Hepatic stellate cell (primary cell): ENCODE measurements at regions not wholly inside any gene's neighbourhood (a gene's known extent, or its start where the extent isn't known, plus 50 kb on each side); places are given as distances from the start of the nearest gene placed in this dataset.

Experiments used
- DNase-seq: peaks from one replicate; pipeline ENCODE4 v3.0.0; 2011; ENCODE audit warnings: low spot score

DNA sequence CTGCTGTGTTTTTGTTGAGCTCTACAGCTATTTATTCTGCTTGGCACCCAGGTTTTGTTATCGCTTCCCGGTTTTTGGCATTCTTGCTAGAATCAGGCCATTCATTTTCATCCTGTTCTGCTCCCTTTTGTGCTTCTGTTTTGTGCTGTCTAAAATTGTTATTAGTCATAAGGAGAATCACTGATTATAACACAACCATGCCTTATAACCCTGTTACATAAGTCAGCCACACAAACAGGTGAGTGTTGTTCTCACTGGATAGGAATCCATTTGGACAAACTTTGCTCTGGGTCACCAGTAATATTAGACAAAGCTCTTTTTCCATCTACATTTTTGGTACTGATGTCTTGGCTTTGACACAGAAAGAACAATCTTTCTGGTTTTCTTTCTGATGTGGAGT, 622.8 kb downstream of the PSAT1 start:
- no peak for DNase-seq

DNA sequence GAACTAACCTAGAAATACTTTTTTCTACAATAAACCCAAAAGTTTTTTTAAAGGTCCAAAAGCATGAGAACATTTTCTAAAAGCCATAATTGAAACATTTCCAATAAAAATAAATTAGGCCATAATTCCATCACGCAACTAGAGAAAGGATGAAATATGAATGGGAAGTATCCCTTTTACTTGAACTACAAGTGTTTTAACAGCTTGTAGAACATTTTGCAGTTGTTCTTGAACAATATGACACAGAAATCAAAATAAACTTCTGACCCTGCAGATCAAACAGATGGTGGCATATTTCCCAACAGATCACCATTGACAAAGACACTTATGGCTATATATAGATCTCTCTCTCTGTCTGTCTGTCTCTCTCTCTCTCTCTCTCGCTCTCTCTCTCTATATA, 624.4 kb downstream of the PSAT1 start:
- peak; percentile 12 for DNase-seq

DNA sequence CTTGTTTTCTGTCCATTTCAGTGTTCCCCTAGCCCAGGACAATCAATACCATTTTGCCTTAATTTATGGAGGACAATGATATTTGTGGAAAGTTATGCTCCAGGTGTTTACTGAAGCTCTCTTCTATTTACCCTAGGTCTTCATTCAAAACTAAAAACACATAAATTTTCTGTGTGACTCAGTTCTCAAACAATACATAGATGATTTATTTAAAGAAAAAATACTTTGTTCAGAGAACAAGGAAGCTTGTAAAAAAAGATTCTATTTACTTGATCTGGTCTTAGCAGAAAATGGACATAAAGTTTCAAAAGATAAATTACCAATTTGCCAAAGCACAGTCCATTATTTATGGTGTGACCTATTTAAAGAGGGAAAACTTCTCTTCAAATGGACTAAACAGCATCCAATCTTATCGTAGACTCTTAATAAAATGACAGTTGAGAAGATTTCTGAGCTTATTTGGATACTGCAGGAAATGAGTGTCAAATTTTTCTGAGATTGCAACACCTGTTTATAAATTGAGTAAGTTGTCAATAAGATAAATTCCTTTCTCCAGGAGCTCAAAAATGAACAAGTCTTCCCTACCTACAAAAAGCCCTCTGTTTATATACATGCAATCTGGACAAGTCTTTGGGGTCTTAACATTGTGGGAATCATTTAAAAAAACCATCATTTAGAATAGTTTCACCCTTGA, 627.2 kb downstream of the PSAT1 start:
- no peak for DNase-seq

DNA sequence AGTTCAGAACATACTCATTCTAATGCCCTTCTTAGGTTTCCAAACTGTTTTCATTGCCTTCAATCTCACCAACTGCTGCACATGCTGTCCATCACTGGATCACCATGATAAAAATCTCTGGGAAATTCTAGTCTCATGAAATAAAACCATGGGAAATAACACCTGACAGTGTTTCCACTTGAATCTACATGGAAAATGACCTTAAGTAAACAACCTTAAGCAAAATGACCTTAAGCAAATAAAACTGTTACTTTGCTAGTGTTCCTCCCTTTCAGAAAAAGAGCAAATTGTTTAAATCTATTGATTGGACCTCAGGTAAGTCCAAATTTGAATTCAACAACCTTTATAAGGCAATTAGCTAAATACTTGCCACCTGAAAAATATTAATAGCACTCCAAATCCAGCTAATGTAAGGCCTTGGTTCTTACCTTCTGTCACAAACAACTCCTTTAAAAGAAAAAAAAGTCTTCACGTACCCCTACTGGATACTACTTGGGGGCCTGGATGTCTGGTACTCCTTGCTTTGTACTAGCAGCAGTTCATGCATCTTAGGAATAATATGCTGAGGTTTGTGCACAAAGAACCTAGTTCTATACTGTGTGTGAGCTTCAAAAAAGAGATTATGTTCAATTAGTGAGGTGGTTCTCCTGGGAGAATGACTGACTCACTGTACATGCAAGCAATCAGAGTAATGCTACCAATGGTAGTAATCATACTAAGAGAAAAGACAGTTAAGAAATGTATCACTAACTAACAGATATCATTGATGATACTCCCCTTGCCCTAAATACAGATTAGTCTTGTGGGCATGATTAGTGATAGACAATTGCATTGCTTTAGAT, 630.4 kb downstream of the PSAT1 start:
- DNase-seq: no peak

DNA sequence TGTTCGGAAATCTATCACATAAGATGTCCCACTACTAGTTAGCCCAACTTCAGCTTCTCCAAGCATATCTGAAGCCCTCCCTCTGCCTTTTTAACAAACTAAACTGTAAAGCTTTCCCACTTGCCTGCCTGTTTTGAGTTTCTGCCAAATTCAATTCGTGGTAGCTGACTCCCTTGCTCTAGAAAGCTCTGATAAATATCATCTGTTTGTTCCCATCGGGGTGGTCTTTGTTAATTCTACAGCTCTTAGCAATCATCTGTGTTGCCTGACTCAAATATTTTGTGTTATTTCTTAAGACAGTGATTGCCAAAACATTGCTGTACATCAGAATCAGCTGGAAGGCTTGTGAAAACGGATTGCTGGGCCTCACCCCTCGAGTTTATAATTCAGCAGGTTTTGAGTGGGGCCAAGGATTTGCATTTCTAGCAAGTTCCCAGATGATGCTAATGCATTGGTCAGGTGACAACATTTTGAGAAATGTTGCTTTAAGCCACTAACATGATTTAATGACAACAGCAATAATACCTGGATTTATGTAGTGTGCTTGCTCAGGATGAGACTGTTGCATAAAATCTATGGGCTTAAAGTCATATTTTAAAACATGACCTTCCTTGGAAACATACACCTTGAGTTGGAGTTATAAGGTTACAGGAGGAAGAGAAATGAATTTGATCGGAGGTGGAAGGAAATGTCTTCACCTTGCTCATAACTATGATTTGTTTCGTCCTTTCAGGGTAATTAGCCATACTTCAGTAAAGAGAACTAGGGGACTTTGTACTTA, 631.9 kb downstream of the PSAT1 start:
- no peak for DNase-seq

DNA sequence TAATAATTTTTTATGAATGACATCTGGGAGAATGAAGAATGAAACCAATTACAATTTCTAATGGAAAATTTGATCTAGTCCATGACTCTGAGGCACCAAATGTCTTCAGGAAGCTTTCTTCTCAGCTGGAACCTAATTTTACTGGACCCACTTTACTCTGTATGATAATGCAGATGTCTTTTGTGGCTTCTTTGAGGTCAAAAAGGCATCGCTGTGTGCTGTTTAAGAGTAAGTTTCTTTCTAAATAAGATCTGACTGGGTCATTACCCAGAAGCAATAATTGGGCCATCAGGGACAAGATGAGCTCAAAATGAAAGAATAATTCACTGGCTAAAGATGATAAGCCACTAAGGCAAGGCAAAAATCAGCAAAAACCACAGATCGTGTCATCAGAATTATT, 633.4 kb downstream of the PSAT1 start:
- DNase-seq: no peak

DNA sequence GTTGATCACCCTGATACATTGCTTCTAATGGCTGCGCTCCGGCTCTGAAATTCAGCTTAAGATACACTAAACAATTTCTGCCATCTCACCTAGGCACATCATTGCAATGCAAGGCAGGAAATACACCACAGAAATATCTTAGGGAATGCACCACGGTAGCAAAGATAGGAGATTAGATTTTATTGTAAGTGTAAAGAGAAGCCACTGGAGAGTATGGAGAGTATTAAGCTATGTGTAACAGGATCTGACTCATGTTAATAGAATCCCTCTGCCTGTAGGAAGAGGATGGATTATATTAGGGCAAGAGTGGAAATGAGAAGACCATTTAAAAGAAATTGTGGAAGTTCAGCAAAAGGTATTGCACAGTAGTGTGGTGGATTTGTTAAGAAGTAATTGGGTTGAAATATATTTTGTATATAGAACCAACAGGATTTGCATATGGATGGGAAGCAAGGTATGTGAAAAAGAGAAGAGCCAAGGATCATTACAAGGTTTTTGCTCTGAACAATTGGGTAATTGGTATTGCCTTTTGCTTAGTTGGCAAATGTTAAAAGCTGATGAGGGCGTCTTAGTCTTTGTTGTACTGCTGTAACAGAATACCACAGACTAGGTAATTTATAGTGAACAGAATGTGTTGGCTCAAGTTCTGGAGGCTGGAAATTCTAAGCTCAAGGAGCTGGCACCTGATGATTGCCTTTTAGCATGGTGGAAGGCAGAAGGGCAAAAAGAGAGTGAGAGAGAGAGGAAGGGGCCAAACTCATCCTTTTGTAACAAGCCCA, 636.1 kb downstream of the PSAT1 start:
- DNase-seq: peak; percentile 19

DNA sequence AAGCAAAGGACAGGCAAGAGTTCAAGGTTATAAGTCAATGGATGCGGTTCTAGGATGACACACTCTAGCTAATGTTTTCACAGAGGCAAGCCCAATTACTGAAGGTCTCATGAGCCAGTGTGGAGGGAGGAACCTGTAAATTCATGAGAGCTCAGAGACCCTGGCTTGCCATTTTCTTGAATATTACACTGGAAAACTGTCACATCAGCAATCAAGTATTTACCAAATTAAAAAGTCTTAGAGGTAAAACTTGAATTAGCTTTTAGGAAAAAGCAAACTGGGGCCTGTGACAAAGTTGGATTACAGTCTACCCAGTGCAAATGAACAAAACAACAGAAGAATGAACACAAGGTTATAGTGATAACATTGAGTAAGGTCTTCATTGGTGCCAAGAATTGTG, 636.9 kb upstream of the TLE4 start:
- DNase-seq: no peak

DNA sequence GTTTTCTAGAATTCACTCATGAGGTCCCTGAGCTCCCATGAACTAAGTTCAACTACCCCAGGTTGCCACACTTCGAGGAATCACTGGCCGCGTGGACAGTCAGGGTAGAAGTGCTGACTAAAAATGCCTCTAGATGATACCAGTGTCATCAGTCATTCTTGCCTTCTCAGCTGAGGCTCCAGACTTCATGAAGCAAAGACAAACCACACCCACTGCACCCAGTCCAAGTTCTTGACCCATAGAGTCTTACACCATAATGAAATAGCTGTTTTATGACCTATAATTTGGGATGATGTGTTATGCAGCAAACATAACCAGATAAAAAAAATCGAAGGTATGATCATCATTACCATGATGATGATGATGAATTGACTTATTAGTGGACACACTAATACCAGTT, 632.9 kb upstream of the TLE4 start:
- no peak for DNase-seq

DNA sequence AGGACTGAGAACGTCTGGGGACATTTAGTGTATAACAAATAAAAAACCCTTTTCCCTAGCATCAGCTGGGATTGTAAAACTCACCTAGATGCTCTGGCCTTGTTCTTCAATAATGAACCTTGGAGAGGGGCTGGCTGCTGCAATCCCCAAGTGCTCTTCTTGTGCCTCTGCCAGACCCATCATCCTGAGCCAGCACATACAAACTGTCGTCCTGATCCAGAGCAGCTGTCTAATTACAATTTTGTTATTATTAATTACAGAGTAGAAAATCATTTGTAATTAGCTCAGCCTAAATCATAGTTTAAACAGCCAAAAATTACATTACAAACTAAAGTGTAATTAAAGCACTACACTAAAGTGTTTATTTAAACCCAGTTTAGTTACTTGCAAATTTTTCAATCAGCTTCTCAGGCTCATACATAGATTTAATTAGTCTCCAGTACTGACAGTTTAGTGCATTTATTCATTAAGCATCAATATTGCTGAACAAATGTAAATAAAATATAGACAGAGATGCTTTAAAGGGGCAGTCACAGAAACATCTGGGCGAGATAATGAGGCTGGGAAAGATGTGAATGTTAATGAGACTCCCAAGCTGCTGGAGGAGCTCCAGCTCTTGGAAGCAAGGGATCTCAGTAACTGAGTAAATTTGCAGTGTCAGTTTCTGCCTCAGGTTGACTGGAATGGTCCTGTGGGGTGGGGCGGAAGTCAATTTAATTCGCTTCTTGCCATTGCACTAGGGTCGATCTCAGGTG, 632.3 kb upstream of the TLE4 start:
- no peak for DNase-seq

DNA sequence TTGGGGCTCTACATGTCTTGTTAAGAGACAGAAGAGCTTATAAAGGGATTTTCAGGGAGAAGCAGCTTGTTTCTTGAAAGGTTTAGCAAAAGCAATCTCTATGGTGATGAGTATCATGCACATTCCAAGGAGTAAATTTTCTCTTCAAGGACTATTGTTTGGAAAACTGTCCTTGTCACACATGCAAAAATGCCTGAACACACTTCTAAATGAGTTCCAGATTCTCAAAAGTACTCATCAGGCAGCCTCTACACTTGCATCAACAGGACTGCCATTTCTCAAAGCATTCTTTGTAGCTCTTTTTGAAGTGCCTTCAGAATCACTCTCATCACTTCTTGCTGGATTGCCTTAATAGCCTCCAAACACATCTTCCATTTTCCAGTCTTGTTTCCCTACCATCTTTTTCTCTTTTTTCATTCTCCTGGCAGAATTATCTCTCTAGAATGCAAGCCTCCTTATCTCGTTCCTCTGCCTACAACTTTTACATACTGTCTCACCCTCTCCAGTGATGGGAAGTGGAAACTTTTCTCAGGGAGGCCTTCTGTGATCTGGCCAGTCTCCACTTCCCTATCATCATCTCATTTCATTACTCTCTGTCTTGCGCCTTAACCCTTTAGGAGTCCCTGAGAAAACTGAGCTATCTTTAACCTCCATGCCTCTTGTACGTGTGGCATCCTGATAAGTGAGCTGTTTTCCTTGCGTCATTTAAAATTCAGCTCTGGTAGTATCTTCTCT, 631.5 kb upstream of the TLE4 start:
- no peak for DNase-seq

DNA sequence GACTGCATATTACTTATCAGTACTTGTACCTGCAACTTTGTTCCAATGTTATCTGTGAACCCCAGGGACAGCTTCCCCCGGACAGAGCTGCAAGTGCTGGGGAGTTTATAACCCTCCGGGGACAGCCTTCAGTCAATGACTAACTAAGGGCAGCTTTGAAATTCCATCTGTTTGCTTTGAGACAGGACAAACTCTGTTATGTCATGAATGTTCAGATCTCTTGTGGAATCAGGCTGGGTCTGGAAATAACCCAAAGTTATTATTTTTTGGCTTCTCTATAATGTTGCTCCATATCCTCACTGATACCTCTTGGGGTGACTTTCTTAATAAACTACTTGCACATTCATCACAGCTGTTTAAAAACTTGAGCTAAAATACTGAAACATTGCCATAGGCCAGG, 617.5 kb upstream of the TLE4 start:
- no peak for DNase-seq

DNA sequence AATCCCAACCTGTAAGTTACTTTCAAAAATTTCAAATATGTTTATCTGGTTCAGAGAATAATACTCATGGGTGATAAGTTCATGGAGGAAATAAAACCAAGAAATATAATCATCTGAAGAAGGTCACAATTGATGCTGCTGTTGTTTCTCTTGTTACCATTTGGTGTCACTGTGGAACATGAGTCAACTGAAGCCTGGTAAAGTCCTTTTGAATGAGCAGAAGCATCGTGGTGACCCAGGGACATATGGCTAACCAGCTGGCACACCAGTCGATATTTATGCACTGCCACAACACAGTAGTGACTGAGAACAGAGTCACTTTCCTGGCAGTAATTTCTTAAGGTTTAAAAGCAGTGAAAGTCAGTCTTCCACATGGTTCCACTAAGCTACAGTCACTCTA, 612.9 kb upstream of the TLE4 start:
- DNase-seq: no peak

DNA sequence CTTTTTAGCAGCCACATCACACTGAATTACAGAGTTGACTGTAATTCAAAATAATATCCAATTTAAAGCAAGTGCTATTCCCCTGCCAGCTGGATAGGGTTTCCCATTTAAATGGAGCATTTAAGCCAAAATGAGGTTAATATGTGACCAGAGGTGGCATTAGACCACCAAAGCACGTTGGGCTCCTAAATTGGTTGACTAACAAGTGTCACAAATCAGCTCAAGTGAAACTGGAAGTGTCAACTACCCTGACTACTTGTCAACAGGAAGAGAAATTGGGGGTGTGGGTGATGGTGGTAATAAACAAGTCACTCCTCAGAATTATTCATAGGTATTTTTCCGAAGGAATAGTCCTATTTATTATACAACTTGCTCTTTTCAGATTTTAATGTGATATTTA, 609.6 kb upstream of the TLE4 start:
- no peak for DNase-seq

DNA sequence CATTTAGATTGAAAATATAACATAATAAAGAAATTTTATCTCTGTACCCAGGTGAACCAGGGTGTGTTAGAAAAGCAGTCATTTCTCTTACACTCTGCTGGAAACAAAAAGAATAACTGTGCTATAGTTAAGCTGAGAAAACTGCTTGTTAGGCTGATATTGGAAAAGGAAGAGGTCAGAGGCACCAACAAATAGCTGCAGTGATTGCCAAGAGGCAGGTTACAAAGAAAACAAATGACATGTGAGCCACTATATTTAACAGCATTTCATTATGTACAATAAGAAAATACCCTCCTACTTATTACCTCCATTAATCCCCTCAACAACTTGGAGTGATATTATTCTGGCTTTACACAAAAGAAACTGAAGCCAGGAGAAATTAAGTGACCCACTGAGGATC, 607.9 kb upstream of the TLE4 start:
- DNase-seq: no peak

DNA sequence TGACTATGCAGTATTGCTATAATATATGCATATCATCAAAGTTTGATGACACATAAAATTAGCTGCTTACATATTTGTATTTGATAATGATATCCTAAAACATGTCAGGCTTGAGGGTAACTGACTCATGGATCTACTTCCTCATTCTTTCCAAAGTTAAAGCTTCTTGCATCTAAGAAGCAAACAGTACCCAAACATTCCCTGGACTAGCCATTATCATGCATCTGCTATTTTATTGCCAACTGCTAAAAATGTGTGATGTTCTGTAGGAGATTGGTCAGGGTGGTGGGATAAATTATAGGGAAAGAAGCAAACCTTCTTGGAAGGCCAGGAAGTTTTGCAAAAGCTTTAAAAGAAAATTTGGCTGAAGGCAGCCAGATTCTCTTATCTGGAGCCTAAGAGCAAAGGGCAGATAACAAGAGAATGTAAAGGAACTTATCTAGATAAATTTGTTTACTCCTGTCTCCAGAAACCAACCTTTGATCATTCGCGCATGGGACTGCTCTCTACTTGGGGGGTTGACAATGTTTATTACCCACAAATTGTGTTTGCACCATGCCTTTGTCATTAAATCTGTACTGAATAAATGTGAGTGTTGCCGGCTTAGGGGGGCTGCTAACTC, 604.1 kb upstream of the TLE4 start:
- no peak for DNase-seq

DNA sequence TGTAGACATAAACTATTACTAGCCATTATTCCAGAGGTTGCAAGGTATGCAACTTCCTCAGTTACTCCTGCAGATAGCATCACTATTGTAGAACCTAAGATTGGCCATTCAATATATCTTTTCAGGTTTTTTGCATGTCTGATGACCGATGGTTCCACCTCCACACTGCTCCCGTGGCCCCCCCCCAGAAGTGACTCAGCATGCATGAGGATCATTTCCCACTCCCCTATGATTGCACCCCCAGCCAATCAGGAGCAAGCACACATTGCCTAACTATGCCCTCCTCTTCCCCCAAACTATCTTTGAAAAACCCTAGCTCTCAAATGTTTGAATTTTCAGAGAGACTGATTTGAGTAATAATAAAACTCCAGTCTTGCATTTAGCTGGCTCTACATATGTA, 601.4 kb upstream of the TLE4 start:
- DNase-seq: no peak

DNA sequence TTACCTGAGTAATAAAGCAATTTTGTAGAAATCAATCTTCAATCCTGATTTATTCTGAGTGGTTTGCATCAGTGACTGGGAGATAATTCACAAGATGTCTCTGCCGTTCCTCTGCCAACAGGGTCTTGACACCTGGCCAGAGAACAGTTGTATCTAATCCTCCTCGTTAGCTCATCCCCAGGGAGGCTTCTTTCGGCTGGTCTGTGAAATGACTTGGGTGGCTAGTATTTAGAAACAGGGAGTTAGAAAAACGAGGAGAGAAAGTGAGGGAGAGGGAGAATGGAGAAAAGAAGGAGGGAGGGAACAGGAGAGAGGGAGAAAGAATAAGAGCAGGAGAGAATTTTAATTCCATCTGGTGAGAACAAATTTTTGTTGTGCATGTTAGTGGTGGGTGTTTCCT, 600.2 kb upstream of the TLE4 start:
- no peak for DNase-seq

DNA sequence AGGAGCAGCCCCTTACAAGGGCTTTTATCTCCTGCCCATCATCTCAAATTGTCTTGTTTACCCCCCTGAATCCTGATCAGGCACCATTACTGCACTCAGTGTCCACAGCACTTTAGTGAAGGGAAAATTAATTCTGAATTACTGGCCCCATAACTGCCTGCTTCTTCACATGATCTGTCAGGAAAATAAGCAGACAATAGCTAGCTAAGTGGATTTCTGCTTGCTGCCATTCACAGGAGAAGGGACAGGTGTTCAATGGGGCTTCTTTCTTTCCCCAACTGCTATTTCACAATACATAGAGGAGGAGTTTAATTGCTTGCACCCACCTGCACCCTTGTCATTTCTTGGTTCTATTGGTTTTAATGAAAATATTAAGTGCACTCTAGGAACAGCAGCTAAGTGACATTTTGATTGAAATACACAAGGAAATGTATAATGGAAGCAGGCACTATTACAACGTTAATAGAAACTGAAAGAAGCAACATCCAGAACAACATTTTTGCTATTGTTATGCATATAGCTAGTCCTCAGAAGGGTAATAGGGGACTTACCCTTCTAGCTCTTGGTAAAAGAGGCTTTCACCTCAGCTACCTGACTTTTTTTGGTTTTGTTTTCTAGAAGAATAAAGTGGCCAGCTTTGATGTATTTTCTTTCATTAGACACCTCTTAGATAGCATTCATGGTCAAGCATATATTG, 599.3 kb upstream of the TLE4 start:
- no peak for DNase-seq

DNA sequence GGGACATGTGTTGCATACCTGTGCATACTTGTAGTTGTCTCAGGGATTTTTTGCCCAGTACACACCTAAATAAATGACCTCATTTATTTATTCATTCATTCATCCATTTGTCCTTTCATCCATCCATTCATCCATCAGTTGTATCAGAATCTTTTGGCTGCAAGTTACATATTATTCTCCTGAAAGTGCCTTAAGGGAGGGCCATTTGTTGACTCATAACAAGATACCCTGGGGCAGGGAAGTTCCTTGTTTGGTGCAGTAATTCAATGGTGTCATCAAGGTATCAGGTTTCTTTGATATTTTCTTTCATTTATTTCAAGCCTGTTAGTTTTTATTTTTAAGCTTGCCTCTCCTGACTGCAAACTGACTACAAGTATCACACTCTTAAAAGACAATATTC, 597.9 kb upstream of the TLE4 start:
- DNase-seq: no peak
